ENCODE measurements at regions not wholly inside any gene's neighbourhood (a gene's known extent, or its start where the extent isn't known, plus 50 kb on each side); places are given as distances from the start of the nearest gene placed in this dataset.
"Not testable (repeated sequence)": the region's sequence is repeated elsewhere in the genome, so short reads cannot be mapped to it uniquely, and the experiment has no call there.

DNA sequence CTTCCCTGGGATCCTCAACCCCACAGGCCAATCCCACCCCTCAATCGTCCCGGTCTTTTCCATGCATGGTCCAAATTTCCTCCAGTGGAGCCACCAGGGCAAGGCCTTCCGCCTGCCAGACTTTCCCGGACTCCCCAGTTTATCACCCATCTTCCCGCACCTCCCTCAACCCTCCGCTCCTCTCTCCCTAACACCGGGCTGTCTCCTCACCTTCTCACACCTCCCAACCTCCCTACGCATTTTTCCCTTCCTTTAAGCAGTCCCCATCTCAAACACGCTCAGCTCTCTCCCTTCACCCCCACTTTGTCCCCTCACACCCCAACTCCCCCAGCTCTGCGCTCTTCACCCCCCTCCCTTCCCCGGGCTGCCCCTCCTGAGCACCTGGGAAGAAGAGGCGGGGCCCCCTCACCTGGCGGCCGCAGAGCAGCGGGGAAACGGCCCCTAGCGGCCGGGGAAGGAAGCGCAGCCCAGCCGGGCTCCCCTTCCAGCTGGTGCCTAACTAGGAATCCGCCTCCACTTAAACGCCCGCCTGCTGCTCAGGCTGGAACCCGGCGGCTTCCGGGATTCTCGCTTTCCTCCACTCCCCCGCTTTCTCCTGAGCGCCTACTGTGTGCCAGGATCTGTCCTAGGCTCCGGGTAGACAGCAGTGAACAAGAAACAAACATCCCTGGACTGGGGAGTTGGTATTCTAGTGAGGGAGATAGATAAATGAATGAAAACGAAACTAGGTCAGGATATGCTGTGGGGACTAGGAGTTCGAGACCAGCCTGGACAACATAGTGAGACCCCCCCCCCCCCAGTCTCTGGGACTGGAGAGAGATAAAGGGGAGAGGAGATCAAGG, 126.7 kb downstream of the CRLF3 start:
- TF ChIP-seq, protein P1, sequence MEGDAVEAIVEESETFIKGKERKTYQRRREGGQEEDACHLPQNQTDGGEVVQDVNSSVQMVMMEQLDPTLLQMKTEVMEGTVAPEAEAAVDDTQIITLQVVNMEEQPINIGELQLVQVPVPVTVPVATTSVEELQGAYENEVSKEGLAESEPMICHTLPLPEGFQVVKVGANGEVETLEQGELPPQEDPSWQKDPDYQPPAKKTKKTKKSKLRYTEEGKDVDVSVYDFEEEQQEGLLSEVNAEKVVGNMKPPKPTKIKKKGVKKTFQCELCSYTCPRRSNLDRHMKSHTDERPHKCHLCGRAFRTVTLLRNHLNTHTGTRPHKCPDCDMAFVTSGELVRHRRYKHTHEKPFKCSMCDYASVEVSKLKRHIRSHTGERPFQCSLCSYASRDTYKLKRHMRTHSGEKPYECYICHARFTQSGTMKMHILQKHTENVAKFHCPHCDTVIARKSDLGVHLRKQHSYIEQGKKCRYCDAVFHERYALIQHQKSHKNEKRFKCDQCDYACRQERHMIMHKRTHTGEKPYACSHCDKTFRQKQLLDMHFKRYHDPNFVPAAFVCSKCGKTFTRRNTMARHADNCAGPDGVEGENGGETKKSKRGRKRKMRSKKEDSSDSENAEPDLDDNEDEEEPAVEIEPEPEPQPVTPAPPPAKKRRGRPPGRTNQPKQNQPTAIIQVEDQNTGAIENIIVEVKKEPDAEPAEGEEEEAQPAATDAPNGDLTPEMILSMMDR (IDR thresholded peaks at IDR 0.05; ENCODE audit: low read depth, low read length), result peak; percentile 73
- H3K27ac ChIP-seq (ENCODE audit: low read depth, low read length); H3K9me3 ChIP-seq (ENCODE audit: control insufficient read depth, insufficient read depth, low read length); H3K27me3 ChIP-seq (ENCODE audit: control insufficient read depth, insufficient read depth, low read length); DNase-seq (ENCODE audit: low read depth, low spot score); POLR2A ChIA-PET: not testable (repeated sequence)
- peak overlapping the region; percentile 57 for H3K4me3 ChIP-seq (ENCODE audit: low read depth, low read length)
- CTCF ChIA-PET, result interaction anchor here (0.9 to 1.4 kb wide), 2 partner anchors 10 to 22 kb away, joined by 5 read pairs; no protein-coding TSS in a partner anchor

DNA sequence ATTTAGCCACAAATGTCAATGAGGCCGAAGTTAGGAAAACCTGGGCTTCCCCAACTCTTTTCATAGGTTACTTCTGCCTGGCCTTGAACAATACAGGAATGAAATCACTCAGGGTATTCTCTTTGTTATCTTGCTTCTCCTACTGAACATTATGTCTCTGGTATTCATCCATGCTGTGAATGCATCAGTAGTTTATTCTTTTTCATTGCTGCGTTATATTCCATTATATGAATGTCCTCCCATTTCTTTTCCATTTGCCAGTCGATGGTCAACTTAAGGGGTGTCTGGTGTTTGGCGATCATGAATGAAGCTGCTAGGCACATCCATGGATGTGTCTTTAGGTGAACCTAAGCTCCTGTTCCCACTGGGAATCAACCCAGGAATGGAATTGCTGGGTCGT, 128.3 kb downstream of the CRLF3 start:
- Histone ChIP-seq H3K4me3 (ENCODE audit: low read depth, low read length) (no peak overlapping the region), H3K9me3 (ENCODE audit: control insufficient read depth, insufficient read depth, low read length) (no peaks in the 10 kb centered on the region), H3K27ac (ENCODE audit: low read depth, low read length) (no peak overlapping the region), H3K27me3 (ENCODE audit: control insufficient read depth, insufficient read depth, low read length) (peaks cover 3% of the 10 kb centered on the region)
- DNase-seq (ENCODE audit: low read depth, low spot score), result no peak
- ChIA-PET POLR2A (interaction anchor here (0.7 kb wide), 1 partner anchor 9 kb away, joined by 4 read pairs; no protein-coding TSS in a partner anchor), CTCF (interaction anchor here (0.9 kb wide), 2 partner anchors 177 to 219 kb away, joined by 3 read pairs; partner anchors contain the start of gene GOSR1)
- TF ChIP-seq, protein P1 (IDR thresholded peaks at IDR 0.05; ENCODE audit: low read depth, low read length), result no peak

DNA sequence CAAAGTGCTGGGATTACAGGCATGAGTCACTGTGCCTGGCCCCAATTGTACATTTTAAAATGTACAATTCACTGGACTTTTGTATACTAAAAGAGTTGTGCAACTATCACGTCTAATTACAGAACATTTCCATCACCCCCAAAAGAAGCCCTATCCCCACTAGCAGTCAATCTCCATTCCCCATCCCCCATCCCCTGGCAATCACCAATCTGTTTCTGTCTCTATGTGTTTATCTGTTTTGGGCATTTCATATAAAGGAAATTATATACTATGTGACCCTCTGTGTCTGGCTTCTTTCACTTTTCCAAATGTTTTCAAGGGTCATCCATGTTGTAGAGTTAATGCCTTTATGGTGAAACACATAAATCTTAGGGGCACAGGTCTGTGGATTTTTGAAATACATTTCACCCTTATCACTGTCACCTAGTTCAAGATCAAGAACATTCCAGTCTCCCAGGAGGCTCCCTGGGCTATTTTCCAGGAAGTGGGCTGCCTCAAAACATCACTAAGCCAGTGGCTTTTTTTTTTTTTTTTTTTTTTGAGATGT, 129.2 kb downstream of the CRLF3 start:
- DNase-seq (ENCODE audit: low read depth, low spot score); POLR2A ChIA-PET; H3K4me3 ChIP-seq (ENCODE audit: low read depth, low read length); H3K27me3 ChIP-seq (ENCODE audit: control insufficient read depth, insufficient read depth, low read length); CTCF ChIA-PET; H3K27ac ChIP-seq (ENCODE audit: low read depth, low read length); H3K9me3 ChIP-seq (ENCODE audit: control insufficient read depth, insufficient read depth, low read length): not testable (repeated sequence)

DNA sequence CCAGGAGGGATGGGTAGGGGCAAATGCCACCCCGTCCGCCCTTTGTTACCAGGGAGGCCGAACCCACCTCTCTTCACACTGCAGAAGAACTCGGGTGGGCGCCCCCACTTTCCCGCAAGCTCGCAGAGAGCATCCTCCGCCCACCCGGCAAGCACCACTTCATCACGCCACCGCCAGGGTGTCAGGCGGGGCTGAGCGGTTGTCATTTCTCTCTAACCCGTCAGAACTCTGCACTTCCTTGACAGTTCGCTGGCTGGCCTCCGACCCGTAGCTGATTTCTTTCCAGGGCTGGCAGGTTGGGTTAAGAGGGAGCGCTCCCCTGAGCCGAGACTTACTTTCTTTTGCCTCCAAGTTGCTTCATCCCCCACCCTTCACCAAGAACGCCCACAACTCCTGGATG, 130.7 kb downstream of the CRLF3 start:
- POLR2A ChIA-PET; H3K4me3 ChIP-seq (ENCODE audit: low read depth, low read length); CTCF ChIA-PET; H3K27me3 ChIP-seq (ENCODE audit: control insufficient read depth, insufficient read depth, low read length); H3K9me3 ChIP-seq (ENCODE audit: control insufficient read depth, insufficient read depth, low read length); DNase-seq (ENCODE audit: low read depth, low spot score); H3K27ac ChIP-seq (ENCODE audit: low read depth, low read length): not testable (repeated sequence)
- TF ChIP-seq, protein P1 (IDR thresholded peaks at IDR 0.05; ENCODE audit: low read depth, low read length), result peak; percentile 35

DNA sequence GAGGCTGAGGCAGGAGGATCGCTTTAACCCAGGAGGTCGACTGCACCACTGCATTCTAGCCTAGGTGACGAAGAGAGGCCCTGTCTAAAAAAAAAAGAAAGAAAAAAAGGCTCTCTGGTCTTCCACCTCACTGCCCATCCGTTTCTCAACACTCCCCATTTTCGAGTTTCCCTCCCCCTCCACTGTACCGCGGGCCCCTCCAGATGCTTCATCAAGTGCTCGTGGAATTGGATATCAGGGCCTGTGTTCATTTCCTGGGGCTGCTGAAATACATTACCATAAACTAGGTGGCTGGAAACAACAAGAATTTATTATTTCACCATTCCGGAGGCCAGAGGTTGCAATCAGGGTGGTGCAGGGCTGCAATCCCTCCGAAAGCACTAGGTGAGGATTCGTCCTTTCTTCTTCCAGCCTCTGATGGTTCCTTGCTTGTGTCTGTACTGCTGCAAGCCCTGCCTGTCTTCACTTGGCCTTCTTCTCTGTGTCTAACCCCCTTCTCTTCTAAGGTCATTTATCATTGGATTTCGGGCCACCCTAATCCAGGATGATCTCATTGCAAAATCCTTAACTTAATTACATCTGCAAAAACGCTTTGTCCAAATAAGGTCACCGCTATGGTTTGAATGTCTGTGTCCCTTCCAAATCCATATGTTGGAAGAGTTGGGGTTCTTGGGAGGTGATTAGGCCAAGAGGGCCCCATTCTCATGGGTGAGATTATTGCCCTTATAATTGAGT, 135.1 kb downstream of the CRLF3 start:
- H3K27me3 ChIP-seq (ENCODE audit: control insufficient read depth, insufficient read depth, low read length); POLR2A ChIA-PET; DNase-seq (ENCODE audit: low read depth, low spot score); H3K9me3 ChIP-seq (ENCODE audit: control insufficient read depth, insufficient read depth, low read length); H3K27ac ChIP-seq (ENCODE audit: low read depth, low read length); CTCF ChIA-PET; H3K4me3 ChIP-seq (ENCODE audit: low read depth, low read length): not testable (repeated sequence)

DNA sequence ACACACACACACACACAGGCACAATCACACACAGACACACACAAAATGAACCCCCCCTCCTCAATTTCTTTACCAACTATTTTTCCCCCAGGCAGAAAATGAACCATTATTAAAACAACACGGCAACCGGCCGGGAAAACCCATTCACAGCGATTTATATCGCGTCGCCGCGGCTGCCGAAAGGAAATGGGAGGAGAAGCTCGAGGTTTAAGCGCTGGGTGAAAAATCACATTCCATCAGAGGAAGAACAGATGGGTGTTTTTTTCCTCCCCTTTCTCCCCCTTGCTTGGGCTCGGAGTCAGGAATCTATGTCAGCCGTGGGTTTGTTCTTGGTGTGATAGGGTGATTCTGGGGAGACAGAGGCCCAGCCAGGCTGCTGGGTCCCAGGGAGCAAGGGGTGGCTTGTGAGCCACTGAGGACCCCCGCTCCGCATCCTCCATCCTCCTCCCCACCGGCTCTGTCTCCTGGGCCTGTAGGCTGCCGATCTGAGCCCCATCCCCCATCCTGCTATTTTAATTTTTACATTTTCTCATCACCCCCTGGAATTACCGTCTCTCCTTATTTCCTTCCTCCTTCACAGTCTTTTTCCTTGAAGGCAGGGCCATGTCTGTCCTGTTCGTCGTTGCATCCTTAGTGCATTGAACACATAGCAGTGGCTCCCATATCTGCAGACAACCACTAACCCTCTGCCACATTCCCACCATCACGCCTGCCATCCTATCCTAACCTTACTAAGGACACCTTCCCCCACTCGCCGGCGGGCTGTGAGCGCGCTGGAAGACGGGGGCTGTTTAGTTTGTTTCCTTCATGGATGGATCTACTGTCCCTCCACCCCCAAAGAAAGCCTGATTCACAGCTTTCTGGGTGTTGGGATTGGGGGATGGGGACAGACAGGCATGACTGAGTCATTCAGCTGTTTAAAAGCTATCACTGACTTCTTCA, 137.7 kb downstream of the CRLF3 start:
- peak overlapping the region; percentile 11 for H3K27ac ChIP-seq (ENCODE audit: low read depth, low read length)
- ChIA-PET POLR2A (interaction anchor here (0.6 to 0.7 kb wide), 2 partner anchors 10 to 966 kb away, joined by 4 to 6 read pairs; no protein-coding TSS in a partner anchor), CTCF (interaction anchor here (1.5 kb wide), 1 partner anchor 11 kb away, joined by 5 read pairs; no protein-coding TSS in a partner anchor)
- H3K9me3 ChIP-seq (ENCODE audit: control insufficient read depth, insufficient read depth, low read length); DNase-seq (ENCODE audit: low read depth, low spot score); H3K27me3 ChIP-seq (ENCODE audit: control insufficient read depth, insufficient read depth, low read length); H3K4me3 ChIP-seq (ENCODE audit: low read depth, low read length): not testable (repeated sequence)

DNA sequence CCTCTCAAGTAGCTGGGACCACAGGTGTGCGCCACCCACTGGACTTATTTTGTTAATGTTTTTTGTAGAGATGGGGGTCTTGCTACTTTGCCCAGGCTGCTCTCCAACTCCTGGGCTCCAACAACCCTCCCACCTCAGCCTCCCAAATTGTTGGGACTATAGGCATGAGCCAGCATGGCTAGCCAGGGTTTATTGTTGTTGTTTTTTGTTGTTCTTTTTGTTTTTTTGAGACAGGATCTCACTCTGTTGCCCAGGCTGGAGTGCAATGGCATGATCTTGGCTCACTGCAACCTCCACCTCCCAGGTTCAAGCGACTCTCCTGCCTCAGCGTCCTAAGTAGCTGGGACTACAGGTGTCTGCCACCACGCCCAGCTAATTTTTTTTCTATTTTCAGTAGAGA, 142.2 kb downstream of the CRLF3 start:
- CTCF ChIA-PET; H3K9me3 ChIP-seq (ENCODE audit: control insufficient read depth, insufficient read depth, low read length); H3K4me3 ChIP-seq (ENCODE audit: low read depth, low read length); POLR2A ChIA-PET; DNase-seq (ENCODE audit: low read depth, low spot score); H3K27me3 ChIP-seq (ENCODE audit: control insufficient read depth, insufficient read depth, low read length); H3K27ac ChIP-seq (ENCODE audit: low read depth, low read length): not testable (repeated sequence)

DNA sequence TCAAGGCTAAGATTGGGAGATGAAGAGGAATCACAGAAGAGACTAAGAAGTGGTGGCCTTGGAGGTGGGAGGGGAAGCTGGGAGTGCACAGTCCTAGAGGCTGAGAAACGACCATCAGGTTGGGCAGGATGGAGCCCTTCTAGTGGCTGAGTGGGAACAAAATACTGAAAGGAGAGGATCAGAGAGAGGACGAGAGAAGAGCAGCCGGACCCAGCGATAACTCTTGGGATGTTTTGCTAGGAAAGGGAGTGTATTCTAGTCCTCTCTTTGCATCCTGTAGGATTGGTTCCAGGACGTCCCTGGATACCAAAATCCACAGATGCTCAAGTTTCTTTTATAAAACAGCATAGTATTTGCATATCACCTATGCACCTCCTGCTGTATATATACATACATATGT, 143.8 kb downstream of the CRLF3 start:
- H3K27ac ChIP-seq (ENCODE audit: low read depth, low read length); CTCF ChIA-PET; DNase-seq (ENCODE audit: low read depth, low spot score); H3K4me3 ChIP-seq (ENCODE audit: low read depth, low read length); H3K27me3 ChIP-seq (ENCODE audit: control insufficient read depth, insufficient read depth, low read length); POLR2A ChIA-PET: not testable (repeated sequence)
- H3K9me3 ChIP-seq (ENCODE audit: control insufficient read depth, insufficient read depth, low read length), result peaks cover 16% of the 10 kb centered on the region

Measured in AG04450 (cell line).